ENCODE measurements at regions not wholly inside any gene's neighbourhood (a gene's known extent, or its start where the extent isn't known, plus 50 kb on each side); places are given as distances from the start of the nearest gene placed in this dataset.

DNA sequence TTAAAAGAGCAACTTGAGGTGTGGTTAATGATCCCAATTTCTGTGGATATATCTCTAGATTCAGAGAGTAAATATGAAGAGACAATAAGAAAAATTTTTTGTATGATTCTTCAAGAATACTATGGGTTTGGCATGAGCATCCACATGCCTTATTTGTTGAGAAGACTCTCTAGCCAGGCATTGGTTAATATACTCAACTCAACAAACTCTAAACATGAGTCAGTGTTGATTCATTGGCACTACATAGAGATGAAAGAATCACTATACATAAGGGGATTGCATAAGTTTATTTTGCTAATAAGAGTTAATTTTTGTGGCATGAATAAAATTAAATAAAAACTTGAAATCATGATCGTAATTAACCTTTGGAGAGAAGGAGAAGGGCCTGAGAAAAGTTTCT is 930.2 kb upstream of the LRRTM1 start:
- TF ChIP-seq, protein P1, sequence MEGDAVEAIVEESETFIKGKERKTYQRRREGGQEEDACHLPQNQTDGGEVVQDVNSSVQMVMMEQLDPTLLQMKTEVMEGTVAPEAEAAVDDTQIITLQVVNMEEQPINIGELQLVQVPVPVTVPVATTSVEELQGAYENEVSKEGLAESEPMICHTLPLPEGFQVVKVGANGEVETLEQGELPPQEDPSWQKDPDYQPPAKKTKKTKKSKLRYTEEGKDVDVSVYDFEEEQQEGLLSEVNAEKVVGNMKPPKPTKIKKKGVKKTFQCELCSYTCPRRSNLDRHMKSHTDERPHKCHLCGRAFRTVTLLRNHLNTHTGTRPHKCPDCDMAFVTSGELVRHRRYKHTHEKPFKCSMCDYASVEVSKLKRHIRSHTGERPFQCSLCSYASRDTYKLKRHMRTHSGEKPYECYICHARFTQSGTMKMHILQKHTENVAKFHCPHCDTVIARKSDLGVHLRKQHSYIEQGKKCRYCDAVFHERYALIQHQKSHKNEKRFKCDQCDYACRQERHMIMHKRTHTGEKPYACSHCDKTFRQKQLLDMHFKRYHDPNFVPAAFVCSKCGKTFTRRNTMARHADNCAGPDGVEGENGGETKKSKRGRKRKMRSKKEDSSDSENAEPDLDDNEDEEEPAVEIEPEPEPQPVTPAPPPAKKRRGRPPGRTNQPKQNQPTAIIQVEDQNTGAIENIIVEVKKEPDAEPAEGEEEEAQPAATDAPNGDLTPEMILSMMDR (IDR thresholded peaks at IDR 0.05): no peak
- no peak for TF ChIP-seq ZFX (IDR thresholded peaks at IDR 0.05; ENCODE audit: borderline replicate concordance)

Data from 22Rv1 (cell line).